ENCODE measurements at regions not wholly inside any gene's neighbourhood (a gene's known extent, or its start where the extent isn't known, plus 50 kb on each side); places are given as distances from the start of the nearest gene placed in this dataset.
A peak's percentile ranks its signal among the peaks of the same experiment; 100 is the strongest.

DNA sequence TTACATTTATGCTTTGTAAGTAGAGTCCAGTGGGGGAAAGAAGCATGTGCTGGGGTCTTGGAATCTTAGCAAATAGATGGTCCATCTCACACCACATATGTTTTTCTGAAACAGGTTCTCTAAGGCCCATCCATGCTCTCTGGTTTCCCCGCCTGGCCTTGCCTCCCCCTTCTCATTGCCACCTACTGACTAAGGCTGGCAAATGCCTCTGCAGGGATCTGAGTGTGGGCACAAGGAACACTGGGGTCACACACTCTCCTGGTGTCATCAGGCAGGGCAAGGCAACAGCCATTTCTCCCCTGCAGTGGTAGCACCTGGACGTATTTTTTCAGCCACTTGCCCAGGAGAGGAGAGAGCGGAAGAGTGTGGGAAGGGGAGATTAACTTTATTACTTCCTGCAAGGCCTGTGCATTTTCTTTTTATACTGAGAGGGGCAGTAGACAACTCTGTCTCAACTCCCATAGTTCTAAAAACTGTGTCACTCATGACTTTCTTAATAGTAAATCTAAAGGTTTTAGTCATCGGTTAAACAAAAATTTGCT is 804.2 kb upstream of the NECTIN3 start:
- no peak for TF ChIP-seq CTCF (conservative IDR thresholded peaks at IDR 0.05; ENCODE audit: low read length)
- DNase-seq (ENCODE audit: low read depth) = no peak
- H3K4me3 ChIP-seq (ENCODE audit: low read length) = no peak overlapping the region

GRCh38 chr3:110272525-110272924 is 799.1 kb upstream of the NECTIN3 start:
- no peak for TF ChIP-seq CTCF (conservative IDR thresholded peaks at IDR 0.05; ENCODE audit: low read length)
- no peak overlapping the region for H3K4me3 ChIP-seq (ENCODE audit: low read length)
- DNase-seq (ENCODE audit: low read depth) = no peak

DNA sequence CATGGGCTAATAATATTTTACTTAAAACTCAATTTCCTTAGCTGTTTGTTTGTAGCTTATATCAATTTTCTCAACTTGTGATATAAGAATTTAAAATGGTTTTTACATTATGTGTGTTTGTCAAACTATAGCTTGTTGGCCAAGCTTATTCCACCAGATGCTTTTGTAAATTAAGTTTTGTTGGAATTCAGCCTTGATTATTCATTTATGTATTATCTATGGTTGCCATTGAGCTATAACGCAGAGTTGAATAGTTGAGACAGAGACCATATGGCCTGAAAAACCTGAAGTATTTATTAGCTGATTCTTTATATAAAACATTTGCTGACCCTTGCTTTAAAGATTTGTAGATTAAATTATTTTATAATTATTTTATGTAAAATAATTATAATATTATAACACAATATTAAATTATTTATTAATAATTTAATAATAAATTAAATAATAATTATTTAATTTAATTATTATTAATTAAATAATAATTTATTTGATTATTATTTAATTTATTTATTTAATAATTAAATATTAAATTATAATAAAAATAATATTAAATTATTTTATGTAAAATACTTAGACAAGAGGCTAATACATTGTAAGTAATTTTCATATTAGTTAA is 779.6 kb upstream of the NECTIN3 start:
- TF ChIP-seq CTCF (conservative IDR thresholded peaks at IDR 0.05; ENCODE audit: low read length) = no peak
- DNase-seq (ENCODE audit: low read depth) = no peak
- H3K4me3 ChIP-seq (ENCODE audit: low read length) = no peak overlapping the region

DNA sequence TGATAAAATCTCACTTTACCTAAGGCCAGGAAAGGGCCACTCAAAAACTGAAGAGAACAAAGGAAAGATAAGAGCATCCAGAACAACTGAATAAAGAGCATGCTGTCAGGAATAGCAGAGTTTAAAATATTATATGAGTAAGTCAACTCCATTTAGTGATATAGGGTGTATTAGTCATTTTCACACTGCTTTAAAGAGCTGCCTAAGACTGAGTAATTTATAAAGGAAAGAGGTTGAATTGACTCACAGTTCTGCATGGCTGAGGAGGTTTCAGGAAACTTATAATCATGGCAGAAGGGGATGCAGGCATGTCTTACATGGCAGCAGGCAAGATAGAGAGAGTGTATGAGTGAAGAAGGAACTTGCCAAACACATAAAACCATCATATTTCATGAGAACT is 778.0 kb upstream of the NECTIN3 start:
- TF ChIP-seq CTCF (conservative IDR thresholded peaks at IDR 0.05; ENCODE audit: low read length) = no peak
- H3K4me3 ChIP-seq (ENCODE audit: low read length) = no peak overlapping the region
- DNase-seq (ENCODE audit: low read depth) = no peak

DNA sequence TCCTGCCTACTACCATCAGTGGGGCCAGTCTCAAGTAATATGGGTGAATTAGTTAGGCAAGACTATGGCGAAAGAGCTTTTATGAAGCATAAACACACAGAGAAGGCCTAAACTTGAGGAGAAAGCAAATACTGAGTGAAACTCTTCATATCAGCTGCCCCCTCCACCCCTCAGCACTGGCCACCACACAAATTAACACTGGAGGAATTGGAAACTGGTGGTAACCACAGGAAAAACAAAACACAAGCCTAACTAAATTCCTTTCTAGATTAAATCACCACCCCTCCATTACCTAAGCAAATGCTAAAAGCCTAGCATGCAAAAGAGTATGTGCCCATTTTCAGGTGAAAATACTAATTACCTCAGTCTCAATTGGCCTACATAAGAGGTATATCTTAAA is 774.7 kb upstream of the NECTIN3 start:
- H3K4me3 ChIP-seq (ENCODE audit: low read length) = no peak overlapping the region
- no peak for TF ChIP-seq CTCF (conservative IDR thresholded peaks at IDR 0.05; ENCODE audit: low read length)
- peak; percentile 54 for DNase-seq (ENCODE audit: low read depth)

DNA sequence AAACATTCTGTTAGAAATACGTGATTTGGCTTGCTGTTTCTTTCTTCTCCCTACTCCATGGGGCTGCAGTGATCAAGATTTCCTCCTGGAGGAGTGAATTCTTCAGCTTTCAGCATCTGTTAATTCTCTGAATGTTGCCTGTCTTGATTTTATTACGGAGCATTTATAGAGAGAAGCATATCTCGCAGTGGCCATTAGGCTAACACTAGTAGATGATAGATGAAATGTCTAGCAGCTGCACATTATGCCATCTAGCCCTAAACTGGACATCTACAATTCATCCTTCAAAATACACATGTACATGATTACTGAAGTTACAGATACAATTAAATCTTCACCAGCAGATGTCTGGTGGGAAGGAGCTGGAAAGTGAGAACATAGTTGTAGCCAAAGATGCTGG is 769.8 kb upstream of the NECTIN3 start:
- no peak overlapping the region for H3K4me3 ChIP-seq (ENCODE audit: low read length)
- DNase-seq (ENCODE audit: low read depth) = no peak
- TF ChIP-seq CTCF (conservative IDR thresholded peaks at IDR 0.05; ENCODE audit: low read length) = no peak; the same call in 1 of the 2 replicates

- peak; percentile 85 for DNase-seq (ENCODE audit: low read depth)
- TF ChIP-seq CTCF (conservative IDR thresholded peaks at IDR 0.05; ENCODE audit: low read length) = no peak
- no peak overlapping the region for H3K4me3 ChIP-seq (ENCODE audit: low read length)
Measured at GRCh38 chr3:110307065-110307809, 764.4 kb upstream of the NECTIN3 start.
